ENCODE measurements at regions not wholly inside any gene's neighbourhood (a gene's known extent, or its start where the extent isn't known, plus 50 kb on each side); places are given as distances from the start of the nearest gene placed in this dataset.

GRCh38 chr9:16286160-16286559 is 584.3 kb downstream of the BNC2 start:
- no peak for TF ChIP-seq NRF1 (IDR thresholded peaks at IDR 0.05; ENCODE audit: low read depth, low read length)
- TF ChIP-seq SMC3 (IDR thresholded peaks at IDR 0.05; ENCODE audit: low read depth, low read length) = no peak
- TF ChIP-seq CTCF (IDR thresholded peaks at IDR 0.05) = no peak

Measured in SK-N-SH (cell line).